ENCODE measurements at regions not wholly inside any gene's neighbourhood (a gene's known extent, or its start where the extent isn't known, plus 50 kb on each side); places are given as distances from the start of the nearest gene placed in this dataset.

GRCh38 chr5:45109062-45109461, 300.3 kb downstream of the MRPS30 start:
- Histone ChIP-seq H3K27me3 (ENCODE audit: insufficient read depth, low read depth, low read length) (no peaks in the 10 kb centered on the region), H3K4me3 (ENCODE audit: low read length) (no peak overlapping the region), H4K20me1 (ENCODE audit: insufficient read depth) (no peaks in the 10 kb centered on the region), H3K9ac (ENCODE audit: low read length) (no peak overlapping the region), H3F3A (ENCODE audit: insufficient read depth, low read length, poor library complexity, severe bottlenecking) (no peaks in the 10 kb centered on the region), H3K27ac (ENCODE audit: low read length) (no peak overlapping the region), H3K4me2 (ENCODE audit: low read length) (no peak overlapping the region), H3K9me3 (ENCODE audit: low read length) (no peaks in the 10 kb centered on the region), H3K36me3 (ENCODE audit: insufficient read depth, low read length) (no peaks in the 10 kb centered on the region), H3K9me2 (ENCODE audit: insufficient read depth, low read length) (no peaks in the 10 kb centered on the region), H2AFZ (ENCODE audit: low read depth, low read length) (no peak overlapping the region), H3K79me2 (replicated peaks; ENCODE audit: insufficient read depth, low read length) (no peaks in the 10 kb centered on the region)
- no peak for TF ChIP-seq RAD21 (conservative IDR thresholded peaks at IDR 0.05)
- no peak for TF ChIP-seq MXI1 (conservative IDR thresholded peaks at IDR 0.05; ENCODE audit: poor library complexity, severe bottlenecking)
- no peak for TF ChIP-seq POLR2AphosphoS5 (IDR thresholded peaks at IDR 0.05)
- no peak for TF ChIP-seq SMC3 (conservative IDR thresholded peaks at IDR 0.05; ENCODE audit: poor library complexity)
- TF ChIP-seq EP300 (conservative IDR thresholded peaks at IDR 0.05; ENCODE audit: poor library complexity, severe bottlenecking) = no peak
- TF ChIP-seq EZH2 (IDR thresholded peaks at IDR 0.05; ENCODE audit: borderline replicate concordance, insufficient read depth, low read length, poor library complexity, severe bottlenecking) = no peak
- no peak for TF ChIP-seq REST (IDR thresholded peaks at IDR 0.05; ENCODE audit: borderline replicate concordance)
- TF ChIP-seq TAF1 (IDR thresholded peaks at IDR 0.05; ENCODE audit: low read depth) = no peak
- TF ChIP-seq CTCF (IDR thresholded peaks at IDR 0.05; ENCODE audit: poor library complexity, severe bottlenecking) = no peak

GRCh38 chr5:45109636-45110035, 300.9 kb downstream of the MRPS30 start:
- Histone ChIP-seq H3K36me3 (ENCODE audit: insufficient read depth, low read length) (no peaks in the 10 kb centered on the region), H3K9ac (ENCODE audit: low read length) (no peak overlapping the region), H3K4me3 (ENCODE audit: low read length) (no peak overlapping the region), H3K4me2 (ENCODE audit: low read length) (no peak overlapping the region), H3K27me3 (ENCODE audit: insufficient read depth, low read depth, low read length) (no peaks in the 10 kb centered on the region), H3K27ac (ENCODE audit: low read length) (no peak overlapping the region), H2AFZ (ENCODE audit: low read depth, low read length) (no peak overlapping the region), H3K9me3 (ENCODE audit: low read length) (no peaks in the 10 kb centered on the region), H3F3A (ENCODE audit: insufficient read depth, low read length, poor library complexity, severe bottlenecking) (no peaks in the 10 kb centered on the region), H4K20me1 (ENCODE audit: insufficient read depth) (no peaks in the 10 kb centered on the region), H3K9me2 (ENCODE audit: insufficient read depth, low read length) (no peaks in the 10 kb centered on the region), H3K79me2 (replicated peaks; ENCODE audit: insufficient read depth, low read length) (no peaks in the 10 kb centered on the region)
- TF ChIP-seq RAD21 (conservative IDR thresholded peaks at IDR 0.05) (no peak), EZH2 (IDR thresholded peaks at IDR 0.05; ENCODE audit: borderline replicate concordance, insufficient read depth, low read length, poor library complexity, severe bottlenecking) (no peak), TAF1 (IDR thresholded peaks at IDR 0.05; ENCODE audit: low read depth) (no peak), POLR2AphosphoS5 (IDR thresholded peaks at IDR 0.05) (no peak), SMC3 (conservative IDR thresholded peaks at IDR 0.05; ENCODE audit: poor library complexity) (no peak), EP300 (conservative IDR thresholded peaks at IDR 0.05; ENCODE audit: poor library complexity, severe bottlenecking) (no peak), REST (IDR thresholded peaks at IDR 0.05; ENCODE audit: borderline replicate concordance) (no peak), CTCF (IDR thresholded peaks at IDR 0.05; ENCODE audit: poor library complexity, severe bottlenecking) (no peak), MXI1 (conservative IDR thresholded peaks at IDR 0.05; ENCODE audit: poor library complexity, severe bottlenecking) (no peak)
